K562 (cell line): ENCODE measurements at regions not wholly inside any gene's neighbourhood (a gene's known extent, or its start where the extent isn't known, plus 50 kb on each side); places are given as distances from the start of the nearest gene placed in this dataset.
A peak's percentile ranks its signal among the peaks of the same experiment; 100 is the strongest.

Source experiments
- ATAC-seq: fragments of 200-7000 bp; cut with Tn5 transposase; 3 replicates; pipeline ENCODE4 v1.9.1; 2020; ENCODE audit warnings: moderate library complexity
- BruUV-seq: library from RNA; stranded (reverse); fragments of 400-500 nt; replicated peaks from 2 replicates; lab custom pipeline; 2021; lab: Mats Ljungman, UMichigan
- CTCF ChIA-PET: fragments of 300-600 bp; formaldehyde crosslinking; extraction: SDS; loops from one replicate; lab custom pipeline; 2021; ENCODE audit warnings: low intra/inter-chr PET ratio; lab: Yijun Ruan, JAX
- POLR2A ChIA-PET: fragments of 300-600, 350-650 bp; sonication (Branson Sonifier 250); formaldehyde crosslinking; extraction: SDS; loops from one replicate; lab custom pipeline; 2021; ENCODE audit warnings: antibody characterized with exemption, inconsistent platforms; lab: Yijun Ruan, JAX
- DNase-seq, 4 experiments: peaks; one replicate each; pipeline versions ENCODE4 v3.0.0 to v3.0.0-alpha.2; 2011 to 2018; ENCODE audit warnings: low spot score in 3 of 4, mixed read lengths in 3 of 4; ENCODE audit errors: extremely low read depth in 1 of 4
- FAIRE-seq: peaks from 2 replicates; lab custom pipeline; 2011; peaks lifted over from hg19 to GRCh38; lab: Jason Lieb, UNC
- H2AFZ ChIP-seq: 2 replicates; pipeline ENCODE4 v1.6.0; 2011; ENCODE audit warnings: low read depth, low read length, control low read depth, inconsistent platforms
- H3K27ac ChIP-seq: fragments of 200-600 bp; 3 replicates; pipeline ENCODE4 v1.8.0; 2011; ENCODE audit warnings: low read depth, mild to moderate bottlenecking, control low read depth, inconsistent platforms, low read length, moderate library complexity, mixed read lengths; ENCODE audit errors: extremely low read depth
- H3K27me3 ChIP-seq, 2 experiments: fragments of 300-600 bp in 1 of 2; 2 replicates in 1 of 2; 3 replicates in 1 of 2; pipeline versions ENCODE4 v1.6.0 to v1.8.0; 2011; ENCODE audit warnings: inconsistent platforms in 2 of 2, low read length in 2 of 2, mild to moderate bottlenecking in 1 of 2, mixed read lengths in 1 of 2, moderate library complexity in 1 of 2; ENCODE audit not compliant: control insufficient read depth in 2 of 2, insufficient read depth in 2 of 2
- H3K36me3 ChIP-seq: fragments of 300-600 bp; 3 replicates; pipeline ENCODE4 v1.8.0; 2011; ENCODE audit warnings: mild to moderate bottlenecking, low read length, inconsistent platforms; ENCODE audit not compliant: control insufficient read depth, insufficient read depth
- H3K4me1 ChIP-seq, 2 experiments: fragments of 200-600 bp in 1 of 2; replicated peaks in 1 of 2; 2 replicates in 1 of 2; 3 replicates in 1 of 2; pipeline versions ENCODE4 v1.5.1 to v1.8.0; 2011; ENCODE audit warnings: inconsistent platforms in 2 of 2, low read length in 2 of 2, mild to moderate bottlenecking in 1 of 2, mixed read lengths in 1 of 2, moderate library complexity in 1 of 2; ENCODE audit not compliant: control insufficient read depth in 2 of 2, insufficient read depth in 2 of 2
- H3K4me2 ChIP-seq: 2 replicates; pipeline ENCODE4 v1.6.1; 2011; ENCODE audit warnings: low read length, control low read depth, inconsistent platforms, mixed read lengths; ENCODE audit not compliant: insufficient read depth
- H3K4me3 ChIP-seq: fragments of 200-600 bp; sonication (generic), shearing (Covaris generic); 2 replicates; pipeline ENCODE4 v1.5.1; 2016; ENCODE audit warnings: control low read depth, inconsistent platforms
- H3K79me2 ChIP-seq: fragments of 200-600 bp; 3 replicates; pipeline ENCODE4 v1.8.0; 2011; ENCODE audit warnings: low read length, inconsistent platforms; ENCODE audit not compliant: control insufficient read depth, insufficient read depth
- H3K9ac ChIP-seq, 2 experiments: 2 replicates each; pipeline versions ENCODE4 v1.6.0 to v1.6.1; 2011; ENCODE audit warnings: low read depth in 2 of 2, low read length in 2 of 2, control low read depth in 1 of 2, inconsistent platforms in 1 of 2, mild to moderate bottlenecking in 1 of 2, mixed read lengths in 1 of 2; ENCODE audit not compliant: insufficient read depth in 1 of 2
- H3K9me1 ChIP-seq: one replicate; pipeline ENCODE4 v1.6.0; 2011; ENCODE audit warnings: inconsistent platforms, mild to moderate bottlenecking, low read length, moderate library complexity; ENCODE audit not compliant: control insufficient read depth, insufficient read depth
- H3K9me3 ChIP-seq: replicated peaks from 2 replicates; pipeline ENCODE4 v1.5.1; 2011; ENCODE audit warnings: low read depth, low read length, inconsistent platforms; ENCODE audit not compliant: control insufficient read depth, insufficient read depth
- H4K20me1 ChIP-seq: replicated peaks from 2 replicates; pipeline ENCODE4 v1.6.1; 2011; ENCODE audit warnings: low read length, inconsistent platforms, mixed read lengths; ENCODE audit not compliant: control insufficient read depth, insufficient read depth
- ATF3 ChIP-seq, 2 experiments: fragments of 450-650 bp in 1 of 2; sonication (generic) in 1 of 2; formaldehyde crosslinking in 1 of 2; IDR thresholded peaks in 1 of 2; conservative IDR thresholded peaks in 1 of 2; 2 replicates each; pipeline versions ENCODE4 v1.6.1 to v1.8.1; 2016 to 2023; ENCODE audit warnings: mild to moderate bottlenecking in 2 of 2, moderate library complexity in 2 of 2, inconsistent platforms in 1 of 2, missing genetic modification reagents in 1 of 2
- CEBPB ChIP-seq: fragments of 450-650 bp; IDR thresholded peaks from 2 replicates; pipeline ENCODE4 v1.6.1; 2016; ENCODE audit warnings: missing genetic modification characterization, missing compliant biosample characterization
- CEBPG ChIP-seq, 3 experiments: fragments of 200-800 bp in 1 of 3; sonication (Bioruptor generic) in 1 of 3; sonication (generic) in 1 of 3; formaldehyde crosslinking in 1 of 3; IDR thresholded peaks in 2 of 3; conservative IDR thresholded peaks in 1 of 3; 2 replicates each; pipeline versions ENCODE4 v1.6.1 to v1.8.0; 2016 to 2022; ENCODE audit warnings: missing compliant biosample characterization in 2 of 3, missing genetic modification characterization in 2 of 3, mild to moderate bottlenecking in 1 of 3, missing genetic modification reagents in 1 of 3
- RBM14 ChIP-seq: fragments of 200-400 bp; formaldehyde crosslinking; IDR thresholded peaks from 2 replicates; pipeline ENCODE4 v1.6.1; 2018; ENCODE audit warnings: low read depth, mild to moderate bottlenecking, low read length, moderate library complexity, borderline replicate concordance; ENCODE audit not compliant: insufficient read depth
- SMAD2 ChIP-seq: fragments of 150-350 bp; IDR thresholded peaks from 2 replicates; pipeline ENCODE4 v1.6.1; 2014; ENCODE audit warnings: low read depth, mild to moderate bottlenecking, low read length
- ZNF282 ChIP-seq: sonication (generic); formaldehyde crosslinking; IDR thresholded peaks from 2 replicates; pipeline ENCODE4 v1.8.1; 2023; ENCODE audit warnings: missing genetic modification reagents
- WGBS: fragments of 100-300 bp; shearing (Covaris generic); methylation state at CpG from one replicate; pipeline ENCODE4 v1.1.6; 2016; ENCODE audit warnings: low coverage, mixed read lengths; ENCODE audit not compliant: insufficient coverage; ENCODE audit errors: missing lambda C conversion rate; 5-methylcytosine and 5-hydroxymethylcytosine counted together
- in situ Hi-C: fragments of 300-500 bp; cut with MboI; formaldehyde crosslinking; loops from 4 replicates; pipeline ENCODE4 v1.15.0; 2018; ENCODE audit warnings: inconsistent platforms, mixed read lengths
- intact Hi-C: fragments of 100-400 bp; cut with micrococcal nuclease; formaldehyde crosslinking; loops from 2 replicates; pipeline ENCODE4 v1.14.2; 2022

GRCh38 chr20:16942756-16943155 is 194.6 kb downstream of the OTOR start:
- H3K4me1 ChIP-seq: no peaks in the 10 kb centered on the region
- DNase-seq (no peak), ATAC-seq (no peak), FAIRE-seq (no peak)
- H2AFZ ChIP-seq: no peak overlapping the region
- no TSS peak for BruUV-seq
- ChIA-PET POLR2A (no interaction called here), CTCF (no interaction called here)
- no peak overlapping the region for H3K4me3 ChIP-seq
- H3K9ac ChIP-seq: no peak overlapping the region
- intact Hi-C loops: no loop called here
- H3K9me3 ChIP-seq: no peaks in the 10 kb centered on the region; the same call in 1 of the 2 replicates
- H4K20me1 ChIP-seq: no peaks in the 10 kb centered on the region
- no peaks in the 10 kb centered on the region for H3K27me3 ChIP-seq
- H3K27ac ChIP-seq: no peak overlapping the region
- H3K9me1 ChIP-seq: no peaks in the 10 kb centered on the region
- WGBS: 0% methylated on average over 2 of the region's 2 CpGs
- no peak for TF ChIP-seq CEBPG (CRISPR knock-in tag; IDR thresholded peaks at IDR 0.05)
- 0 out of 4 replicates have a peak, but pooled peaks of 1 of the 2 experiments have one; percentile 24 for TF ChIP-seq CEBPG (tag; conservative IDR thresholded peaks at IDR 0.05 in 1 of 2, IDR thresholded peaks at IDR 0.05 in 1 of 2)
- no peak for TF ChIP-seq ZNF282 (CRISPR knock-in tag)
- TF ChIP-seq SMAD2: no peak
- TF ChIP-seq RBM14: no peak
- TF ChIP-seq CEBPB (tag): 0 out of 2 replicates have a peak, but pooled peaks have one; percentile 39
- TF ChIP-seq ATF3 (IDR thresholded peaks at IDR 0.05): no peak
- no peak for TF ChIP-seq ATF3 (CRISPR knock-in tag; conservative IDR thresholded peaks at IDR 0.05)
- no peaks in the 10 kb centered on the region for H3K36me3 ChIP-seq
- in situ Hi-C loops: no loop called here
- no peaks in the 10 kb centered on the region for H3K79me2 ChIP-seq
- H3K4me2 ChIP-seq: no peak overlapping the region
